Caki2 (cell line): ENCODE measurements at regions not wholly inside any gene's neighbourhood (a gene's known extent, or its start where the extent isn't known, plus 50 kb on each side); places are given as distances from the start of the nearest gene placed in this dataset.

Experiments
- DNase-seq: peaks from one replicate; pipeline ENCODE4 v3.0.0-alpha.2; 2015; ENCODE audit warnings: low read depth
- in situ Hi-C: cut with HindIII; loops from 2 replicates; pipeline ENCODE4 v1.10.0; 2016; ENCODE audit warnings: low sequenced_read_pairs, low pct_unique_long_range_greater_than_20kb, mixed read lengths

DNA sequence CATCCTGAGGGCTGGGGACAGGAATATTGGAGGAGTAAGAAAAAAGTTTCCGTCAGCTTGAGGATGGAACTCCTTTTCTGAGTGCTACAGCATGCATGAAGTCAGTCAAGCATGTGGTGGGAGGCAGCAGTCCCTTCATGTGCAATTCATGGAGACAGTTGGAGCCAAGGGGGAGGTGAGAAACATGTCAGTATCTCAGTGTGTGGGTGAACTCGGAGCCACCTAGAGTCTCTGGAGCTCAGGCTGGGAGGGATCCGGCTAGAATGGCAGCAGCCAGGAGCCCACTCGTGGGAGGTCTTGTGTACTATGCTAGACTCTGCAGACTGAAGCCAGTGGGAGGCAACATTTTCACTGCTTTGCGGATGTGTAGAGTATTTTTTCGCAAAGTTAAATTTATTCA lies 60.3 kb downstream of the AVPR1A start:
- no peak for DNase-seq
- in situ Hi-C loops, result no loop called here

GRCh38 chr12:63086149-63086915 lies 64.7 kb downstream of the AVPR1A start:
- no peak for DNase-seq
- in situ Hi-C loops, result no loop called here

GRCh38 chr12:63085120-63085519 lies 65.9 kb downstream of the AVPR1A start:
- no peak for DNase-seq
- in situ Hi-C loops, result no loop called here

- in situ Hi-C loops, result no loop called here
- DNase-seq, result no peak
Measured at GRCh38 chr12:63084501-63084900, 66.5 kb downstream of the AVPR1A start.

- peak; percentile 23 for DNase-seq
- in situ Hi-C loops, result no loop called here
Measured at GRCh38 chr12:63083046-63083445, 68.0 kb downstream of the AVPR1A start.

DNA sequence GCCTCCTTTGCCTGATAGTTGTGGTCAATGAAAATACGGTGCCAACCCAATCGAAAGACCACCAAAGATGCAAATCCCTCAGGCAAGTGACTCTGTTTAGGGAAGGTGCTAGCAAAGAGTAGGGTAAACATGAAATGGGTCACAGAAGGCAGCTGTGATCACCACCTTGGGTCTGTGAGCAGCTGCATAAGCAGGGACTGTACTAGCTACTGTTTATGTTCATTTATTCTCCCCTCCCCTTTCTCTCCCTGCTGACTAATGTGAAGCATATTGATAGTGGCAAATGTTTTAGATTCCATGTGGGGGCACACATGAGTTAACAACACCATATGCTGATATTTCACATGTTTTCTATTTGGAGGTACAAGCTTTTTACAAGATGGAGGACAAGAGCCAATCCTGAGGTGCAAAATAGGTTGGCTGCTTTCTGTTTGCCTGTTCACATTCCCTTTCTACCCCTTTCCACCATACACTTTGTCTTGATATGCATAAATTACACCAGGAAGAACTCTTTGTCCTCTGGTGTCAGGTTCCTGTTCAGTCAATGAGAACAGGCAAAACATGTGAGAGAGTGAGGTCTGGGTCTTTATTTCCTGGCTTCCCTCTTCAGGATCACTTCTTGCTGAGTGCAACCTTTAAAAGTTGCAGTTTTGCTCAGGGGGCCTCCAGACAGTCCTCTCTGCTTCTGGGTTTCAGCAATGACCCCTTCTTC lies 71.1 kb downstream of the AVPR1A start:
- DNase-seq, result peak; percentile 64
- in situ Hi-C loops, result no loop called here

DNA sequence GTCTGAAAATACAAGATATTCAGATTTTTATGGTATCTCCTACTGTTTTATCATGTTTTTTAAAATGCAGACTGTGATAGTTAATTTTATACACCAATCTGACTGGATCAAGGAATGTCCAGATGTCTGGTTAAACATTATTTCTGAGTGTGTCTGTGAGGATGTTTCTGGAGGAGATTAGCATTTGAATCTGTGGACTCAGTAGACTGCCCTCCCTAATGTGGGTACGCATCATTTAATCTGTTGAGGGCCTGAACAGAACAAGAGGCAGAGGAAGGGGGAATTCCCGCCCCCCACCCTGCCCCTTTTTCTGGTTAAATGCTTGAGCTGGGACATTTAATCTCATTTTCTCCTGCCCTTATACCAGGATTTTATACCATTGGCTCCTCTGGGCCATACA lies 72.1 kb downstream of the AVPR1A start:
- peak; percentile 47 for DNase-seq
- in situ Hi-C loops, result no loop called here

DNA sequence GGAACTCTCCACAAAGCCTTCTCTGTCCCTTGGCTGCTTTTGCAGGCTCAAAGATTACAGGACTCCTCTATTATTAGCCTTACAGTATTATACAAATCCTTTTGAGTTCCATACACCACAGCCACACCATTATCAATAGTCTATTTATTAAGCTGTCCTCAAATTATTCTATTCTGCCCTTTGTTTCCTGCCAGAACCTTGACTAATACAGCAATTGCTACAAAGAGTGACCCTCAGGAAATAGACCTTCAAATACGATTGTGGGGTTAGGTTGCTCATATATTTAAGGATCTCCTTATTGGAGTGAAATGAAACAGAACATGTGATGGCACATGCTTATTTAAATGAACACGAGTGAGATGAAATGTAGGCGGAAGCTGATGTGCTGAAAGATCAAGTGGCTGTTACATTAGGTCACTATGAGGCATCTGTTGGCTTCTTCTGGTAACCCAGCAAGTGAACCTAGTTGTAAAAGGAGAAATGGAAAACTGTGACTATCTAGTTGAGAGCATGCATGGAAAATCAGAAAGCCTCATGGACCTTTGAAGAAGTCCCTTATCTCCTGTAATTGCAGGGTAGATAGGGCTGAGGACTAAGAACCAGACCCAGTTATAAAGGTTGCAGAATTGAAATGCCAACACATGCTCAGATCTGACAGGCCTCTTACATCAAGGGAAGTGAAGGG lies 75.5 kb downstream of the AVPR1A start:
- no peak for DNase-seq
- in situ Hi-C loops, result no loop called here

DNA sequence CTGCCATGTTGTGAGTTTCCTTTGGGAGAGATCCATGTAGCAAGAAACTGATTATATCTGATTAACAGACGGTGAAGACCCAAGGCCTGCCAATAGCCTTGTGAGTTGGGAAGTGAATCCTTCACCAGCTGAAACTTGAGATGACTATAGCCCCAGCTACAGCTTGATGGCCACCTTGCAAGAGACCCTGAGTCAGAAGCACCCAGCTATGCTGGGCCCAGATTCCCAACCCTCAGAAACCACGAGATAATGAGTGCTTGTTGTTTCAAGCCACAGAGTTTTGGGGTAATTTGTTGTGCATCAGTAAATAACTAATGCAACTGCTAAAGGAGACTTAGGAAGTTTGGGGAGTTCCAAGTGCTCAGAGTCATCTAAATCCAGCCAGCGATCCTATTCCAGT lies 80.3 kb downstream of the AVPR1A start:
- no peak for DNase-seq
- in situ Hi-C loops, result no loop called here

GRCh38 chr12:63069860-63070617 lies 81.0 kb downstream of the AVPR1A start:
- in situ Hi-C loops, result no loop called here
- no peak for DNase-seq

GRCh38 chr12:63068857-63069442 lies 82.1 kb downstream of the AVPR1A start:
- DNase-seq, result peak; percentile 65
- in situ Hi-C loops, result no loop called here

DNA sequence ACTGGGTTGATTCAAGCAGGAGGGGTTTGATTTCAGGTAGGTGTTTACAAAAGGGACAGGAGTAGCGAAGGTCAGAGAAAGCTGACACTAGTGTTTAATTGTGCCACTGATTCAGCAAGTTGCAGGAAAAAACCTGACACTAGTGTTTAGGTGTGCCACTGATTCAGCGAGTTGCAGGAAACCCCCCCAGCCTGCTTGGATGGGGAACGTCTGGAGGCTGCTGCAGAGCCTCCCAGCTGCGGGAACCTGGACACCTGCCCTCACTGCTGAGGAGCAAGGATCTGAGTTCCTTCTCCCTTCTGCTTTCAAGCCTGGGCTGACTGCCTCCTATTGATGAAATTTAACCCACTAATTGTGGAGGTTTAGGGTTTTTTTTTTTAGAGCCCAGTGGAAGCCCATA lies 84.2 kb downstream of the AVPR1A start:
- DNase-seq, result no peak
- in situ Hi-C loops, result no loop called here

DNA sequence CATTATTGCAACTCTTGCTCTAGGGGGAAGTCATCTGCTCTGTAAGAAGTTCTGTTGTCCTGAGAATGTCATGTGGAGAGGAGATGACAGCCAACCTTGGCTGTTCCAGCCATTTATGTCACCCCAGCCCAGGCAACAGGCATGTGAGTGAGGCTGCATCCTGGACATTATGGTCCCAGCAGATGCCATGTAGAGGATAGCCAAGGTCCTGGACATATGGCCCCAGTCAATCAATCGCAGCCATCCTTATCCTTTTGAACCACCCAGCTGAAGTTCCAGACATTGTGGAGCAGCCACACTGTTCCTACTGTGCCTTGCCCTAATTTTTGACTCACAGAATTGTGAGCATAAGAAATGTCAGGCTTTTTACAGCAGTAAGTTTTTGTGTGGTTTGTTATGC lies 84.9 kb downstream of the AVPR1A start:
- DNase-seq, result no peak

GRCh38 chr12:63064080-63064479 lies 86.9 kb downstream of the AVPR1A start:
- DNase-seq, result no peak
- in situ Hi-C loops, result no loop called here

More for the DNA sequence above, 84.9 kb downstream of the AVPR1A start:
- in situ Hi-C loops, result no loop called here

- no peak for DNase-seq
- in situ Hi-C loops, result no loop called here
Measured at GRCh38 chr12:63056649-63057048, 94.4 kb downstream of the AVPR1A start.

DNA sequence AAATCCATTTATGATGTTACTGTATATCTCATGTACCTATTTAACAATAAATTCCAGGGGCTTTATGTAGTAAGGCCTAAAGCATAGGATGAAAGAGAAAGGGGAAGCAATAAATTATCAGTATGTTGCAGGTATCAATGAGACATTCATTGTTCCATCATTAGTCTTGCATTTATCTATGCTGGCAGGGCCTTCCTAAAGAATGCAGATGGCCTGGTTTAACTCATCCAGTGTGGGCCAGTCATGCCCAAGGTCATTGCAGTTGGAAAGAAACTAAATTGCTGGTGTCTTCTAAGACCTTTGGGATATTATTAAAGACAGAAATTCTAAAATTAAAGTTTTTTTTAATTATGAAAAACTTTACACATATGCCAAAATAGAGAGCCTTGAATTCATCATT lies 98.3 kb downstream of the AVPR1A start:
- no peak for DNase-seq
- in situ Hi-C loops, result no loop called here

GRCh38 chr12:63047146-63047545 lies 103.9 kb downstream of the AVPR1A start:
- DNase-seq, result no peak

More at GRCh38 chr12:63047146-63047545, 103.9 kb downstream of the AVPR1A start:
- in situ Hi-C loops, result no loop called here
